IMR-90 (cell line): ENCODE measurements at regions not wholly inside any gene's neighbourhood (a gene's known extent, or its start where the extent isn't known, plus 50 kb on each side); places are given as distances from the start of the nearest gene placed in this dataset.

Experiments
- ATAC-seq: fragments of 200-7000 bp; cut with Tn5 transposase; 2 replicates; pipeline ENCODE4 v1.9.1; 2020; ENCODE audit warnings: low read depth, mild to moderate bottlenecking, moderate library complexity
- BruUV-seq: library from RNA; stranded (reverse); fragments of 400-500 nt; replicated peaks from 2 replicates; lab custom pipeline; 2021; lab: Mats Ljungman, UMichigan
- CTCF ChIA-PET: fragments of 300-600 bp; formaldehyde crosslinking; extraction: SDS; loops from one replicate; lab custom pipeline; 2021; ENCODE audit warnings: antibody characterized with exemption; lab: Yijun Ruan, JAX
- POLR2A ChIA-PET: fragments of 300-600 bp; sonication (Branson Sonifier 250); formaldehyde crosslinking; loops from one replicate; lab custom pipeline; 2022; ENCODE audit warnings: antibody characterized with exemption; ENCODE audit not compliant: unreplicated experiment; lab: Charles Lee
- DNase-seq: peaks from one replicate; pipeline ENCODE4 v3.0.0; 2013
- H2AFZ ChIP-seq: replicated peaks from 2 replicates; pipeline ENCODE3; 2013; ENCODE audit warnings: low read length, mild to moderate bottlenecking; ENCODE audit not compliant: poor library complexity
- H2AK5ac ChIP-seq: 2 replicates; pipeline ENCODE4 v1.6.1; 2013; ENCODE audit warnings: low read depth, low read length, inconsistent platforms
- H2AK9ac ChIP-seq: replicated peaks from 2 replicates; pipeline ENCODE3; 2013; ENCODE audit warnings: mild to moderate bottlenecking, low read depth, low read length, moderate library complexity; ENCODE audit not compliant: poor library complexity
- H2BK120ac ChIP-seq: 2 replicates; pipeline ENCODE4 v1.6.1; 2013; ENCODE audit warnings: low read depth, low read length, inconsistent platforms
- H2BK15ac ChIP-seq: 3 replicates; pipeline ENCODE4 v1.6.1; 2013; ENCODE audit warnings: low read depth, low read length, inconsistent platforms
- H2BK20ac ChIP-seq: 2 replicates; pipeline ENCODE4 v1.6.1; 2013; ENCODE audit warnings: low read depth, mild to moderate bottlenecking, inconsistent platforms, low read length, moderate library complexity
- H2BK5ac ChIP-seq: 2 replicates; pipeline ENCODE4 v1.6.1; 2013; ENCODE audit warnings: mild to moderate bottlenecking, low read depth, low read length, inconsistent platforms; ENCODE audit not compliant: poor library complexity, severe bottlenecking
- H3K14ac ChIP-seq: replicated peaks from 2 replicates; pipeline ENCODE4 v1.6.1; 2013; ENCODE audit warnings: low read depth, low read length, inconsistent platforms
- H3K18ac ChIP-seq: 2 replicates; pipeline ENCODE4 v1.6.1; 2013; ENCODE audit warnings: low read depth, low read length, control low read depth
- H3K23ac ChIP-seq: 2 replicates; pipeline ENCODE4 v1.6.1; 2013; ENCODE audit warnings: low read depth, low read length, inconsistent platforms
- H3K27ac ChIP-seq: 2 replicates; pipeline ENCODE4 v1.5.1; 2013; ENCODE audit warnings: mild to moderate bottlenecking, control low read depth, low read length; ENCODE audit not compliant: insufficient read depth
- H3K27me3 ChIP-seq: 2 replicates; pipeline ENCODE4 v1.6.1; 2013; ENCODE audit warnings: low read length; ENCODE audit not compliant: control insufficient read depth, insufficient read depth
- H3K36me3 ChIP-seq: 2 replicates; pipeline ENCODE4 v1.6.1; 2013; ENCODE audit warnings: low read length, mixed read lengths; ENCODE audit not compliant: control insufficient read depth, insufficient read depth
- H3K4ac ChIP-seq: 2 replicates; pipeline ENCODE4 v1.6.1; 2013; ENCODE audit warnings: low read depth, low read length, inconsistent platforms
- H3K4me1 ChIP-seq: 2 replicates; pipeline ENCODE4 v1.6.1; 2013; ENCODE audit warnings: low read length, mixed read lengths; ENCODE audit not compliant: control insufficient read depth, insufficient read depth
- H3K4me2 ChIP-seq: 2 replicates; pipeline ENCODE4 v1.6.1; 2013; ENCODE audit warnings: low read depth, mild to moderate bottlenecking, control low read depth, low read length, moderate library complexity
- H3K4me3 ChIP-seq: 2 replicates; pipeline ENCODE4 v1.5.1; 2013; ENCODE audit warnings: low read depth, mild to moderate bottlenecking, control low read depth, low read length, moderate library complexity; ENCODE audit not compliant: insufficient read depth
- H3K56ac ChIP-seq: 2 replicates; pipeline ENCODE4 v1.6.1; 2013; ENCODE audit warnings: low read length, inconsistent platforms; ENCODE audit not compliant: insufficient read depth; ENCODE audit errors: extremely low read depth
- H3K79me1 ChIP-seq, 2 experiments: 2 replicates each; pipeline ENCODE4 v1.6.1; 2013; ENCODE audit warnings: low read length in 2 of 2, inconsistent platforms in 1 of 2, low read depth in 1 of 2
- H3K9ac ChIP-seq: 2 replicates; pipeline ENCODE4 v1.6.1; 2013; ENCODE audit warnings: low read depth, low read length, control low read depth
- H3K9me1 ChIP-seq: 2 replicates; pipeline ENCODE4 v1.6.1; 2013; ENCODE audit warnings: low read length, inconsistent platforms; ENCODE audit not compliant: insufficient read depth
- H3K9me3 ChIP-seq: 2 replicates; pipeline ENCODE4 v1.6.1; 2013; ENCODE audit warnings: low read length; ENCODE audit not compliant: control insufficient read depth, insufficient read depth
- H4K20me1 ChIP-seq: 2 replicates; pipeline ENCODE4 v1.6.1; 2013; ENCODE audit warnings: low read length, inconsistent platforms; ENCODE audit not compliant: insufficient read depth
- H4K5ac ChIP-seq: 2 replicates; pipeline ENCODE4 v1.6.1; 2013; ENCODE audit warnings: mild to moderate bottlenecking, low read depth, low read length, control low read depth
- H4K8ac ChIP-seq, 2 experiments: 2 replicates each; pipeline ENCODE4 v1.6.1; 2013; ENCODE audit warnings: low read depth in 2 of 2, low read length in 2 of 2, control low read depth in 1 of 2, inconsistent platforms in 1 of 2
- H4K91ac ChIP-seq: 2 replicates; pipeline ENCODE4 v1.6.1; 2013; ENCODE audit warnings: low read depth, low read length, inconsistent platforms; ENCODE audit not compliant: insufficient read depth
- CHD1 ChIP-seq: IDR thresholded peaks from 2 replicates; pipeline ENCODE4 v1.6.1; 2012; ENCODE audit warnings: low read depth, low read length, improper control_type of control experiment
- CTCF ChIP-seq: conservative IDR thresholded peaks from 2 replicates; pipeline ENCODE4 v1.5.1; 2012; ENCODE audit warnings: mild to moderate bottlenecking, low read depth, low read length, improper control_type of control experiment
- ELK1 ChIP-seq: fragments of 150-350 bp; IDR thresholded peaks from 2 replicates; pipeline ENCODE4 v1.6.1; 2016; ENCODE audit warnings: low read depth, mild to moderate bottlenecking, low read length, moderate library complexity, borderline replicate concordance
- FOS ChIP-seq: fragments of 150-350 bp; IDR thresholded peaks from 2 replicates; pipeline ENCODE4 v1.6.1; 2016; ENCODE audit warnings: low read depth, low read length
- NFE2L2 ChIP-seq: fragments of 150-350 bp; IDR thresholded peaks from 2 replicates; pipeline ENCODE4 v1.6.1; 2016; ENCODE audit warnings: low read depth, mild to moderate bottlenecking, low read length
- POLR2A ChIP-seq: IDR thresholded peaks from 2 replicates; pipeline ENCODE4 v1.6.1; 2012; ENCODE audit warnings: mild to moderate bottlenecking, low read depth, low read length
- RAD21 ChIP-seq: IDR thresholded peaks from 2 replicates; pipeline ENCODE4 v1.6.1; 2012; ENCODE audit warnings: low read length, improper control_type of control experiment
- RCOR1 ChIP-seq: IDR thresholded peaks from 2 replicates; pipeline ENCODE4 v1.6.1; 2012; ENCODE audit warnings: mild to moderate bottlenecking, low read length, improper control_type of control experiment; ENCODE audit not compliant: insufficient replicate concordance
- RFX5 ChIP-seq: IDR thresholded peaks from 2 replicates; pipeline ENCODE4 v1.8.0; 2012; ENCODE audit warnings: low read depth, mild to moderate bottlenecking, low read length, moderate library complexity
- USF2 ChIP-seq: fragments of 150-350 bp; IDR thresholded peaks from 2 replicates; pipeline ENCODE4 v1.6.1; 2017; ENCODE audit warnings: mild to moderate bottlenecking, antibody characterized with exemption, low read length, low read depth
- WGBS, 2 experiments: methylation state at CpG; one replicate each; pipeline versions ENCODE4 v1.1.5 to v1.1.7; 2013; ENCODE audit warnings: missing lambda C conversion rate in 2 of 2; ENCODE audit not compliant: insufficient read length in 1 of 2; ENCODE audit errors: extremely low coverage in 2 of 2; 5-methylcytosine and 5-hydroxymethylcytosine counted together
- dilution Hi-C: fragments of 300-500 bp; cut with HindIII; formaldehyde crosslinking; loops from one replicate; pipeline ENCODE4 v1.14.3; 2018; ENCODE audit warnings: low sequenced_read_pairs; ENCODE audit not compliant: unreplicated experiment
- in situ Hi-C: fragments of 300-500 bp; cut with MboI; formaldehyde crosslinking; loops from 3 replicates; pipeline ENCODE4 v1.14.3; 2019; ENCODE audit warnings: low sequenced_read_pairs, inconsistent platforms, mixed read lengths
- intact Hi-C: fragments of 100-400 bp; cut with micrococcal nuclease; formaldehyde crosslinking; loops from 2 replicates; pipeline ENCODE4 v1.10.0; 2022

GRCh38 chr9:89953824-89954615, 349.2 kb downstream of the GADD45G start:
- CTCF ChIA-PET, result no interaction called here
- no peak overlapping the region for H3K4me2 ChIP-seq
- no peak overlapping the region for H2AK5ac ChIP-seq
- no peak overlapping the region for H2AFZ ChIP-seq
- no peak for DNase-seq
- ATAC-seq, result no peak
- 0 out of 2 replicates have a peak, but pooled peaks cover 2% of the 10 kb centered on the region for H3K9me3 ChIP-seq
- no peak overlapping the region for H4K5ac ChIP-seq
- in situ Hi-C loops, result no loop called here
- BruUV-seq, result no TSS peak
- H2BK15ac ChIP-seq, result no peak overlapping the region
- H2BK20ac ChIP-seq, result no peak overlapping the region
- H3K4me1 ChIP-seq, result no peaks in the 10 kb centered on the region; the same call in 1 of the 2 replicates
- POLR2A ChIA-PET, result no interaction called here
- intact Hi-C loops, result no loop called here
- no peak overlapping the region for H3K23ac ChIP-seq
- dilution Hi-C loops, result no loop called here
- H3K36me3 ChIP-seq, result no peaks in the 10 kb centered on the region
- H3K9ac ChIP-seq, result no peak overlapping the region
- no peak overlapping the region for H2AK9ac ChIP-seq
- TF ChIP-seq POLR2A (no peak), RCOR1 (no peak), CTCF (no peak), NFE2L2 (no peak), RAD21 (no peak), CHD1 (no peak), ELK1 (no peak), RFX5 (no peak), USF2 (no peak), FOS (no peak)
- no peak overlapping the region for H3K56ac ChIP-seq
- no peak overlapping the region for H4K91ac ChIP-seq
- H2BK5ac ChIP-seq, result no peak overlapping the region
- no peaks in the 10 kb centered on the region for H3K27me3 ChIP-seq
- H3K14ac ChIP-seq, result no peak overlapping the region
- no peaks in the 10 kb centered on the region for H3K9me1 ChIP-seq
- no peaks in the 10 kb centered on the region for H4K20me1 ChIP-seq
- H4K8ac ChIP-seq, result no peak overlapping the region
- H3K27ac ChIP-seq, result no peak overlapping the region
- whole genome bisulfite sequencing, 2 experiments, result 37% methylated on average over 3 of the region's 16 CpGs; no CpG with 5 or more reads in 1 of the 2 experiments
- no peaks in the 10 kb centered on the region for H3K79me1 ChIP-seq
- H3K4ac ChIP-seq, result no peak overlapping the region
- no peak overlapping the region for H3K4me3 ChIP-seq
- H3K18ac ChIP-seq, result no peak overlapping the region
- no peak overlapping the region for H2BK120ac ChIP-seq
